ENCODE measurements at regions not wholly inside any gene's neighbourhood (a gene's known extent, or its start where the extent isn't known, plus 50 kb on each side); places are given as distances from the start of the nearest gene placed in this dataset.

DNA sequence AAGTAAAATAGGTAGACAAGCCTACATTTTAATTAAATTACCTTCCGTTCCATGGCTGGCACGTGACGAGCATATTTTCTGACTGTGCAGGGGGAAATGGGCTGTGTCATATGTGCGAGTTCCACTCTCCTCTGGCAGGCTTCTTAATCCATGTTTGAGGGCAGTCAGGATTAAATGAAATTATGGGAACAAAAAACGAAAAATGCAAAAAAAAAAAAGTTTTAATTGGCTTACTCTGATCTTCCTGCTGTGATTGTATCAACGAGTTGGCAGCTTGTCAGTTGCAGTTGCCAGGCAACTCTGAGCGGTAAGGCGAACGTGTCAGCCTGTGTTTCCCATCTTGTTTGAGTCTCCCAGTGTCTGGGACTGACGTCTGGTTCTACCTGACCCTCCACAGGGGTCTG is 302.9 kb upstream of the XYLT1 start:
- no peak for DNase-seq
- Histone ChIP-seq H3K4me1 (no peaks in the 10 kb centered on the region), H3K9me3 (no peaks in the 10 kb centered on the region), H3K36me3 (no peaks in the 10 kb centered on the region), H3K4me3 (no peak overlapping the region), H3K27ac (no peak overlapping the region), H3K27me3 (no peaks in the 10 kb centered on the region)
- no peak for ATAC-seq
- in situ Hi-C loops (cut with MboI; ENCODE audit: low sequenced_read_pairs in 4 of 4) = no loop called here
- TF ChIP-seq POLR2A (IDR thresholded peaks at IDR 0.05) = no peak
- TF ChIP-seq, protein P1, sequence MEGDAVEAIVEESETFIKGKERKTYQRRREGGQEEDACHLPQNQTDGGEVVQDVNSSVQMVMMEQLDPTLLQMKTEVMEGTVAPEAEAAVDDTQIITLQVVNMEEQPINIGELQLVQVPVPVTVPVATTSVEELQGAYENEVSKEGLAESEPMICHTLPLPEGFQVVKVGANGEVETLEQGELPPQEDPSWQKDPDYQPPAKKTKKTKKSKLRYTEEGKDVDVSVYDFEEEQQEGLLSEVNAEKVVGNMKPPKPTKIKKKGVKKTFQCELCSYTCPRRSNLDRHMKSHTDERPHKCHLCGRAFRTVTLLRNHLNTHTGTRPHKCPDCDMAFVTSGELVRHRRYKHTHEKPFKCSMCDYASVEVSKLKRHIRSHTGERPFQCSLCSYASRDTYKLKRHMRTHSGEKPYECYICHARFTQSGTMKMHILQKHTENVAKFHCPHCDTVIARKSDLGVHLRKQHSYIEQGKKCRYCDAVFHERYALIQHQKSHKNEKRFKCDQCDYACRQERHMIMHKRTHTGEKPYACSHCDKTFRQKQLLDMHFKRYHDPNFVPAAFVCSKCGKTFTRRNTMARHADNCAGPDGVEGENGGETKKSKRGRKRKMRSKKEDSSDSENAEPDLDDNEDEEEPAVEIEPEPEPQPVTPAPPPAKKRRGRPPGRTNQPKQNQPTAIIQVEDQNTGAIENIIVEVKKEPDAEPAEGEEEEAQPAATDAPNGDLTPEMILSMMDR (IDR thresholded peaks at IDR 0.05 in 4 of 5, conservative IDR thresholded peaks at IDR 0.05 in 1 of 5) = no peak
- intact Hi-C loops (cut with DNase I; ENCODE audit: low total_unique reads) = no loop called here

DNA sequence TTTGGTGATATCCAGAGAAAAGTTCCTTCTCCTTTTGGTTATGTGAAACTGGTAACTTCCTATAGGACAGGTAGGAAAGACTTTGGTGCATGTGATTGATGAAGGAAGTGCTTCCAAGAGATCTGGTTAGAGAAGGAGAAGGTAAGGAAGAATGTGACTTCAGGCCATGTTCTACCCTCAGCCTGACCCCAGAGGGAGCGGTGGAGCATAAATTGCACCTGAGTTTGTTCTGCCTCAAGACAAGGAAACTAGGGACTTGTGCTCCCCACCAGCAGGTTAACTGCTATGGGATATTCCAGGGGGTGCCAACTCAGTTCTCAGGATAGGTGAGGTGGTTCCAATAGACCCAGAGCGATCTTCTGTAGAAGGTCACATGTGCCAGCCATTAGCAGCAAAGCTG is 299.3 kb upstream of the XYLT1 start:
- no peak overlapping the region for H3K4me3 ChIP-seq
- TF ChIP-seq POLR2A (IDR thresholded peaks at IDR 0.05) = no peak
- TF ChIP-seq, protein P1 (IDR thresholded peaks at IDR 0.05 in 4 of 5, conservative IDR thresholded peaks at IDR 0.05 in 1 of 5) = no peak
- intact Hi-C loops (cut with DNase I; ENCODE audit: low total_unique reads) (no loop called here), in situ Hi-C loops (cut with MboI; ENCODE audit: low sequenced_read_pairs in 4 of 4) (no loop called here)
- H3K9me3 ChIP-seq = no peaks in the 10 kb centered on the region
- no peak overlapping the region for H3K27ac ChIP-seq
- no peaks in the 10 kb centered on the region for H3K36me3 ChIP-seq
- no peak for ATAC-seq
- no peak for DNase-seq
- H3K27me3 ChIP-seq = no peaks in the 10 kb centered on the region
- no peaks in the 10 kb centered on the region for H3K4me1 ChIP-seq

DNA sequence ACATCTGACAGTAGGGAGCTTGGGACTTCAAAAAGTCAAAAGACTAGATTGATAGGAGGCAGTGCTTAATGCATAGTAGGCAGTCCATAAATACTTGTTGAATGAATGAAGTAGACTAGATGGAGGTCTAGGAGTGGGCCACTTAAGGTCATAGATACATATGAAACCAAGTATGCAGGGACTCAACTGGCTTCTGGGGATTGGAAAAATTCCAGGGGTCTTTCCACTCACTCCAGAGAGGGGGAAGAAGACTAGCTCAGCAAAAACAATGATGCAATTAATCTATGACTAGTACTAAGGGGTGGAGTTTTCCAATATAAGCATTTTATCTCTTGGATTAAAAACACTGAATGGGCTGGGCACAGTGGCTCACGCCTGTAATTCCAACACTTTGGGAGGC is 298.3 kb upstream of the XYLT1 start:
- H3K36me3 ChIP-seq = no peaks in the 10 kb centered on the region
- ATAC-seq = no peak
- no peak for DNase-seq
- in situ Hi-C loops (cut with MboI; ENCODE audit: low sequenced_read_pairs in 4 of 4) (no loop called here), intact Hi-C loops (cut with DNase I; ENCODE audit: low total_unique reads) (no loop called here)
- no peak overlapping the region for H3K4me3 ChIP-seq
- no peak for TF ChIP-seq POLR2A (IDR thresholded peaks at IDR 0.05)
- TF ChIP-seq, protein P1 (IDR thresholded peaks at IDR 0.05 in 4 of 5, conservative IDR thresholded peaks at IDR 0.05 in 1 of 5) = no peak
- H3K27ac ChIP-seq = no peak overlapping the region
- no peaks in the 10 kb centered on the region for H3K27me3 ChIP-seq
- no peaks in the 10 kb centered on the region for H3K4me1 ChIP-seq
- no peaks in the 10 kb centered on the region for H3K9me3 ChIP-seq

DNA sequence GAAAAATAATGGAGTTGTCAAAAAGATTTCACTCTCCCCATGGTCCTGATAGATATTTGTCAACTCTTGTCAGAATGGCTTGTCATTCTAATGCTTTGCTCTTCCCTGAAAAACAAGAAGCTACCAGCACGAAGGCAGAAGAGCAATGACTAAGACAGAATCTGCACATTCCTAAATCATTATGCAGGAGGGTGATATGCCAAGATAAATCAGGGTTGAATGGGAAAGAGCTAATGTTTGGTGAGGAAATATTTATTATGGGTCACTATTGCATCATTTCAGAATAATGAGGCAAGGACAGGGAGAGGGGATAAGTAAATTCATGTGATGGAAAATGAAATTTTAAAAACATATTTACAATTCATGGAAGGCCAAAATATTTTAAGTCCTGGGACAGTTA is 297.5 kb upstream of the XYLT1 start:
- Histone ChIP-seq H3K27ac (no peak overlapping the region), H3K36me3 (no peaks in the 10 kb centered on the region), H3K4me1 (no peaks in the 10 kb centered on the region), H3K9me3 (no peaks in the 10 kb centered on the region), H3K27me3 (no peaks in the 10 kb centered on the region), H3K4me3 (no peak overlapping the region)
- DNase-seq (no peak), ATAC-seq (peak in 1 of 2 donors; percentile 52)
- in situ Hi-C loops (cut with MboI; ENCODE audit: low sequenced_read_pairs in 4 of 4) (no loop called here), intact Hi-C loops (cut with DNase I; ENCODE audit: low total_unique reads) (no loop called here)
- TF ChIP-seq, protein P1 (IDR thresholded peaks at IDR 0.05 in 4 of 5, conservative IDR thresholded peaks at IDR 0.05 in 1 of 5) = no peak
- TF ChIP-seq POLR2A (IDR thresholded peaks at IDR 0.05) = no peak

DNA sequence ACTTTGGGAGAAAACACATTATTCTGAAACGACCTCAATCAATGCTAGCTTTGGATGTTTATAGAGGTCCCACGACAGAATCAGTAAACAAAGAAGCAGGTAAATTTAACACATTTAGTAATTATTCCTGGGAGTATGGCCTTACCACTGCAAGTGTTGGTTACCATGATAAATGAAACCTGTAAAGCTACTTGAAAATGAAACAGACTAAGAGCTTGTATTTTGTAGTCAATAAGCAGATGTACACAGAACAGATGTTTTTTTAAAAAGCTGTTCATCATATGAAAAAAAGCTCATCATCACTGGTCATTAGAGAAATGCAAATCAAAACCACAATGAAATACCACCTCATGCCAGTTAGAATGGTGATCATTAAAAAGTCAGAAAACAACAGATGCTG is 295.3 kb upstream of the XYLT1 start:
- in situ Hi-C loops (cut with MboI; ENCODE audit: low sequenced_read_pairs in 4 of 4) = no loop called here
- Histone ChIP-seq H3K4me1 (no peaks in the 10 kb centered on the region), H3K36me3 (no peaks in the 10 kb centered on the region), H3K4me3 (no peak overlapping the region), H3K27ac (no peak overlapping the region), H3K9me3 (no peaks in the 10 kb centered on the region), H3K27me3 (no peaks in the 10 kb centered on the region)
- intact Hi-C loops (cut with DNase I; ENCODE audit: low total_unique reads) = no loop called here
- DNase-seq = no peak
- TF ChIP-seq, protein P1 (IDR thresholded peaks at IDR 0.05 in 4 of 5, conservative IDR thresholded peaks at IDR 0.05 in 1 of 5) = no peak
- TF ChIP-seq POLR2A (IDR thresholded peaks at IDR 0.05) = no peak
- no peak for ATAC-seq
